Activated CD4-positive, alpha-beta T cell treated with anti-CD3 and anti-CD28 coated beads, Interleukin-2, amount 10 ng/mL, durations not matched to agents 7 days and 5 days (primary cell): ENCODE measurements at regions not wholly inside any gene's neighbourhood (a gene's known extent, or its start where the extent isn't known, plus 50 kb on each side); places are given as distances from the start of the nearest gene placed in this dataset.
"Not testable (repeated sequence)": the region's sequence is repeated elsewhere in the genome, so short reads cannot be mapped to it uniquely, and the experiment has no call there.

Experiments used
- CTCF ChIA-PET: fragments of 350-600 bp; sonication (Branson Sonifier 250); formaldehyde crosslinking; loops from one replicate; lab custom pipeline; 2021; ENCODE audit warnings: antibody characterized with exemption; lab: Charles Lee
- POLR2A ChIA-PET: fragments of 350-600 bp; sonication (Branson Sonifier 250); formaldehyde crosslinking; loops from one replicate; lab custom pipeline; 2021; ENCODE audit warnings: antibody characterized with exemption; lab: Charles Lee
- DNase-seq: peaks from one replicate; pipeline ENCODE4 v3.0.0-alpha.2; 2020
- H3K27ac Mint-ChIP-seq: one replicate; pipeline ENCODE4 v1.8.0; 2021; ENCODE audit warnings: mild to moderate bottlenecking, moderate library complexity, mixed read lengths
- H3K27me3 Mint-ChIP-seq: one replicate; pipeline ENCODE4 v1.8.0; 2021; ENCODE audit warnings: mixed read lengths
- H3K36me3 Mint-ChIP-seq: one replicate; pipeline ENCODE4 v1.8.0; 2021; ENCODE audit warnings: low read depth, mixed read lengths
- H3K4me1 Mint-ChIP-seq: one replicate; pipeline ENCODE4 v1.8.0; 2021; ENCODE audit warnings: mixed read lengths
- H3K4me3 Mint-ChIP-seq: one replicate; pipeline ENCODE4 v1.8.0; 2021; ENCODE audit warnings: mild to moderate bottlenecking, moderate library complexity, mixed read lengths
- H3K9me3 Mint-ChIP-seq: one replicate; pipeline ENCODE4 v1.8.0; 2021; ENCODE audit warnings: mixed read lengths

DNA sequence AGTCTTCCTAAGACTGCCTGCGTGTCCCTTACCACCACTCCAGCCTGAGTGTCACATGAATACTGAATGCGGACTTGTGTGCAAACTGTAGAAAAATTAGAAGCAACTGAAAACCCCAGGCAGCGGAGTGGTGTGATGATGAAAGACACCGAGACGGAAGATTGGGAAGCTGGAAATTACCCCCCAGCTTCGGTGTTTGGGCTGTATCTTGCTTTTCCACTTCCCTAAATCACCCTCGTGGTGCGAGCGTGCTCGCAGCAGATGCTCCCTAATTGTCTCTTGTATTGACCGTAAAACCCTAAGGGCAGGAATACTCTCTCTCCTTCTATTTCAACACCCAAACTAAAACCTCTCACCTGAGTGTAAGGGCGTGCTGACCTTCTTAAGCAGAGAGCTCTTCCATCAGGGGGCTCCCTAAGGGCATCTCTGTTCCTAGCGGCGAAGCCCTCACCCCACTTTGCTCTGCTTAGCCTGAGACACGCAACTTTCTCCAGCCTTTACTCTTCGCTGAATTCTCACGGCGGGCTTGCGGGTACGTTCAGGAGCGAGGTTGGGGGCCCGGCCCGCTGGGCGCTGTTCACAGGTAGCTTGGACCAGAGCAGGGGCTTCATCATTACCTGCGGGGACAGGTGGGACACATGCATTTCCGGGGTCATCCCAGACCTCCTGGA, 62.4 kb downstream of the CRYBB2 start:
- ChIA-PET POLR2A (no interaction called here), CTCF (no interaction called here)
- H3K27ac Mint-ChIP-seq, result no peak overlapping the region
- no peak for DNase-seq
- H3K4me3 Mint-ChIP-seq, result no peak overlapping the region
- H3K27me3 Mint-ChIP-seq, result peaks cover 56% of the 10 kb centered on the region
- peaks cover 3% of the 10 kb centered on the region for H3K4me1 Mint-ChIP-seq
- no peaks in the 10 kb centered on the region for H3K9me3 Mint-ChIP-seq
- peaks cover 3% of the 10 kb centered on the region for H3K36me3 Mint-ChIP-seq

DNA sequence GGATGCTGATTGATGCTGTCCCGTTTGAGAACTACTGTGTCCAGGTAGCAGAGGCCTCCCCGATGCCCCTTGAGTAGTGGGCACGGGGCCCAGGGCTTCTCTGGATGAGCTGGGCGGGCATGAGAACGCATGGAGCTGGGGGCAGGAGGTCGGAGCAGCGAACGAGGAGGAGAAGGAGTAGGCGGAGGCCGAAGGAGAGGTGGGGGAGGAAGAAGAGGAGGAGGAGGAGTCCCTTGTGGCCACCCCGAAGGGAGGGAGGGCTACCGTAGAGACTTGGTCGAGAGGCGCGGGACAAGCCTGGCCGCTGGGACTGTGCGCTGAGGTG, 62.9 kb downstream of the CRYBB2 start:
- Mint-ChIP-seq H3K4me1 (peaks cover 3% of the 10 kb centered on the region), H3K27me3 (peaks cover 56% of the 10 kb centered on the region), H3K9me3 (no peaks in the 10 kb centered on the region), H3K4me3 (no peak overlapping the region), H3K27ac (no peak overlapping the region), H3K36me3 (peaks cover 3% of the 10 kb centered on the region)
- DNase-seq, result no peak
- ChIA-PET POLR2A (no interaction called here), CTCF (no interaction called here)

DNA sequence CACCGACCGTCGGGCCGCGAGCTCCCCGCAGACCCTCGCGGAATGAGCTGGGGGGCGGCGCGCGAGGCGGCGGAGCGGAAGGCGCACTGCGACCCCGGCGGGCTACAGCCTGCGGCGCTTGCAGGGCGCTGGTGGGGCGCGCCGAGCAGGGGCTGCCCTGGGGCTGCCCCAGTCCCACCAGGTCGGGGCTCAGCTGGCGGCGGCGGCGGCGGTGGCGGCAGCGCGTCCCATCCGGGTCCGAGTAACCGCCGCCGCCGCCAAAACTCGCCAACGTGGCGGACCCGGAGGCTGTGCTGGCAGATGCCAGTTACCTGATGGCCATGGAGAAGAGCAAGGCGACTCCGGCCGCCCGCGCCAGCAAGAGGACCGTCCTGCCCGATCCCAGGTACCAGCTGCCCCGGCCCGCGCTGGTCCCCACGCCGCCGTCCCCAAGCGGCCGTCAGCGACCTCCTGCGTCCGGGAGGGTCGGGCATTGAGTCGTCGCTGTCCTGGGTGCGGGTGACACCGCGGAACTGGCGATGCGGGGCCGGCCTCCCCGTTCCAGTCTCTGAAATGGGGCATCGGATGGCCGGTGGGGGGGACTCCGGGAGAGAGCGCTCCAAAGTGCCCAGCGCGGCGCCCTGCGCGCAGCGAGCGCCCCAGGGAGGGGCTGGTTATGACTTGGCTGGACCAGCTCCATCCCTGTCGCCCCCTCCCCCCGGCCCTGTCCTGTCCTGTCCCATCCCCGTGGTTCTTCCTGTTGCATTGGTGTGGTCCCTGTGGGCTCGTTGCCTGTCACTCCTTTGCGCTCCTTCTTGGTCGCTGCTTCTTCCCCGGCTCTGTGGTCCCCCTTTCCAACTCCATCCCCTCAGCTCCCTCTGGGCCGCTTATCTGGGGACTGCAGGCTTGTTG, 63.5 kb downstream of the CRYBB2 start:
- Mint-ChIP-seq H3K36me3 (peaks cover 3% of the 10 kb centered on the region), H3K9me3 (no peaks in the 10 kb centered on the region), H3K27ac (no peak overlapping the region), H3K4me1 (peaks cover 3% of the 10 kb centered on the region), H3K4me3 (no peak overlapping the region), H3K27me3 (peaks cover 56% of the 10 kb centered on the region)
- CTCF ChIA-PET, result interaction anchor here (0.6 kb wide), 1 partner anchor 27 kb away, joined by 7 read pairs; no protein-coding TSS in a partner anchor
- DNase-seq, result no peak
- POLR2A ChIA-PET, result no interaction called here

DNA sequence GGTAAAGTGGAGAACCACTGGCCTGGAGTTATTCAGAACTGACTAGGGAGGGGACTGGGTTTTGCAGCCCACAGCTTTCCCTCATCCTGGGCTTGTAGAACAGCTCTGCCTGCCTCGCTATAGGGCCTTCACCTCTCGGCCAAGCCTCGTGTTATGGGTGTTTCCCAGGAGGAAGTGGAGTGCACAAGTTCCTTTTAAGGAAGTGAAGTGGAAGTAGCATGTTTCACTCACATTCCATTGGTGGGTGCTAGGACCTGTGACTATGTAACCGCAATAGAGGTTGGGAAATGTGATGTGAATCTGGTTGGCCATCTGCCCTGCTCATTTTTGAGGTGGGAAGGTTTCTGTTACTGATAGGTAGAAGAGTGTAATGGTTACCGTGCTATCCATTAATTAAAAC, 69.0 kb downstream of the CRYBB2 start:
- H3K9me3 Mint-ChIP-seq, POLR2A ChIA-PET, H3K4me1 Mint-ChIP-seq, H3K27ac Mint-ChIP-seq, CTCF ChIA-PET, DNase-seq, H3K4me3 Mint-ChIP-seq, H3K36me3 Mint-ChIP-seq: not testable (repeated sequence)
- peaks cover 26% of the 10 kb centered on the region for H3K27me3 Mint-ChIP-seq

DNA sequence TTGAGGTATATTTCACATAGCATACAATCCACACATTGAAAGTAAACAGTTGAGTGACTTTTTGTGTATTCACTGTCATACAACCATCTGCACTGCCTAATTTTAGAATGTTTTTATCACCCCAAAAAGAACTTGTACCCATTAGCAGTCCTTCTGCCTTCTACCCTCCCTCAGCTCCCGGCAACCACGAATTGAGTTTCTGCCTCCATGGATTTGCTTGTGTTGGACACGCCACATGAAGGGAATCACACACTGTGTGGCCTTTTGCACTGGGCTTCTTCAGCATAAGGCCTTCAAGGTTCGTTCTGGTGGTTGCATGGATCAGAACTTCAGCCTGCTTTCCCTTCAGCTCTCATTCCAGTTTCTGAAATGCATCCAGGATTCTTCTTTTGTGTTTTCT, 82.5 kb downstream of the CRYBB2 start:
- H3K4me1 Mint-ChIP-seq, H3K9me3 Mint-ChIP-seq, POLR2A ChIA-PET, H3K4me3 Mint-ChIP-seq, DNase-seq, CTCF ChIA-PET, H3K27ac Mint-ChIP-seq, H3K36me3 Mint-ChIP-seq: not testable (repeated sequence)
- peaks cover 41% of the 10 kb centered on the region for H3K27me3 Mint-ChIP-seq

DNA sequence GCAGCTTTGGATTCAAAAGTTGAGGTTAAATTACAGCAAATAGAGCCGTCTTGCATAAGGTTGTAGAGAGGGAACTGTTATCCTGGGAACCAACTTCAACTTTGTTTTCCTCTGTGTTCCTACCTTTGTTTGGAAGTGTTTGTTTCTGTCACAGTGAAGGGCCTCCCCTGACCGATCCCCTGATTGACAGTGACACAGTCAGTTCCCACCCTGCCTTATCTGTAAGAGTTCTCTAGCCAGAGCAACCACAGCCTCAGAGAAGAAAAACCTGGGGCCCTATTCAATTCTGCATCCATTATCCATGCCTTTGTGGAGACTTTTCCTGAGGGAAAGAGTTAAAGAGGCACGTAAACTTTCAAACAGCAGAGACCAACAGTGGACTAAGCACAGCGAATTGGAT, 90.1 kb downstream of the CRYBB2 start:
- CTCF ChIA-PET, H3K4me1 Mint-ChIP-seq, H3K36me3 Mint-ChIP-seq, H3K4me3 Mint-ChIP-seq, POLR2A ChIA-PET, DNase-seq, H3K9me3 Mint-ChIP-seq, H3K27ac Mint-ChIP-seq: not testable (repeated sequence)
- H3K27me3 Mint-ChIP-seq, result peaks cover 20% of the 10 kb centered on the region

DNA sequence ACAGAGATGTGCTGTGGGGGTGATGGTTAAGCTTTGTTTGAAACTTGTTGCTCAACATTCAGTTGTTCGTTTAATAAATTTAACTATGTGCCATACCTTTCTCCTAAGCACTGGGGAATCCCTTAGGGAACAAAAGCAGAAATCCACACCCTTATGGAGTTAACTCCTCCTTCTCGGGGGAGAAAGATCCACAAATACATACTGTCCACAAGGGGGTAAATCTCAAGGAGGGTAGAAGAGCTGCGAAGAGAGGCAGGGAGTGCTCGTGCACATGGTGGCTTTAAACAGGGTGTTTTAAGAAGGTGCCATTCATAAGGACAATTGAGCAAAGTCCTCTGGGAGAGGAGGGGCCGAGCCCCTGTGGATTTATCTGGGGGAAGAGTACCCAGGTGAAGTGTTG, 92.5 kb downstream of the CRYBB2 start:
- CTCF ChIA-PET, result not testable (repeated sequence)

DNA sequence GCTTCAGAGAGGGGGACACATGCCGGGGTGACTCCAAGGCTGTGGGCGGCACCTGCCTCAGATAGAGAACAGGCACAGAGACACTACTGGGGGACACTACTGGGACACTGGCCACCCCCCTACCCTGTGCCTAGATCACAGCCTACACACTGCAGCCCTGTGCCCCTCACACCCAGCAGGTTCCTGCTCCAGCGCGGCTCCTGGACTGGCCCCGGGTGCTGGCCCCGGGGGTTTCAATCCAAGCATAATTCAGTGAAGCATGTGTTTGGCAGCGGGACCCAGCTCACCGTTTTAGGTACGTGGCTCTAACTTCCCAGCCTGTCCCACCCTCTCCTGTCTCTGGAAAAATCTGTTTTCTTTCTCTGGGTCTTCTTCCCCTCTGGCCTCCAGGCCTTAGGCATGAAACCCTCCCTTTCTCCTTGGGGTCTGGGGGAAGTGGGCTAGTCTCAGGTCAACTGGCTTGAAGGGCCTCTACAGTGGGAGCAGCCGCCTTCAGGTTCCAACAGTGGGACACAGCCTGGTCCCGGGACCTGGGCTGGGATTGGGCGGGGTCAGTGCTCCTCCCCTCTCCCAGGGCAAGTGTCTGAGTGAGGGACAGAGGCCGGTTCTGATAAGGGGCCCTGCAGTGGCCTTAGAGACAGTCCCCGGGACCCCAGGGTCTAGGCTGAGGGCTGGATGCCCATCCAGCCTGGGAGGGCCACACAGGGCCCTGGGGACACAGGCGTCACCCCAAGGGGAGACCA, 98.8 kb downstream of the CRYBB2 start:
- ChIA-PET CTCF (no interaction called here), POLR2A (no interaction called here)
- no peak overlapping the region for H3K4me3 Mint-ChIP-seq
- no peaks in the 10 kb centered on the region for H3K36me3 Mint-ChIP-seq
- no peak for DNase-seq
- no peaks in the 10 kb centered on the region for H3K27me3 Mint-ChIP-seq
- H3K9me3 Mint-ChIP-seq, result no peaks in the 10 kb centered on the region
- no peak overlapping the region for H3K27ac Mint-ChIP-seq
- H3K4me1 Mint-ChIP-seq, result no peaks in the 10 kb centered on the region

More for the DNA sequence above, 92.5 kb downstream of the CRYBB2 start:
- H3K27me3 Mint-ChIP-seq, result peaks cover 14% of the 10 kb centered on the region
- H3K9me3 Mint-ChIP-seq, H3K4me3 Mint-ChIP-seq, POLR2A ChIA-PET, DNase-seq, H3K36me3 Mint-ChIP-seq, H3K4me1 Mint-ChIP-seq, H3K27ac Mint-ChIP-seq: not testable (repeated sequence)

DNA sequence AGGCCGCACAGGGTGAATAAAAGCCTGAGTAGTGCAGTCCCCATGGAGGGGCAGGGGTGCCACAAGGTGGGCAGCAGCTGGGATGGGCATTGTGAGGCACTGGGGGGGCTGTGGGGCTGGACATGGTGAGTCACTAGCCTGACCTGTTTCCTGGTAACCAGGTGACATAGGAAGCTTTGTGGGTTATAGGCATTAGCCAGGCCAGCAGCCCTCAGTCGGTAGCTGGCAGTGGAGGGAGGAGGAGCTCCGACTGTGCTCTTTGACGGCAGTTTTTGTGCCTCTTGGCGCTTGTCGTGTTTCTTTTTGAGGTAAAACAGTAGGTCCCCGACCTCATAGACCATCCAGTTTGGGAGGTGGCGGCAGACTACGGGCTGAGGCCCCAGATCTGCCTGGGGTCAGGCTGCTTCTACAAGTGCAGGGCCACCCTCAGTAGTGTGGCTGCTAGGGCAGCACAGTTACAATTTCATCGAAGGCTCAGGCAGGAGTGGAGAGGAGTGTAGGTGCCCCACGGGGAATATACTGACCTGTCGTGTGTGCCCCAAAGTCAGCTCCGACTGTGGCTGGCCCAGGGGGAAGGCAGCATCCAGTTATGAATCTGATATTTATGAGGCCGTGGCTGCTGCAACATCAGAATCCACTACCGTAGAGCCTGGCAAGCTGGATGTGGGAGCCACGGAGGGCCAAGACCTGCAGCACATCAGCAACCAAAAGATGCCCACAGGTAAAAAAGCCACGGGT, 107.7 kb downstream of the CRYBB2 start:
- CTCF ChIA-PET, result interaction anchor here (0.6 kb wide), 1 partner anchor 10 kb away, joined by 5 read pairs; no protein-coding TSS in a partner anchor
- no peak for DNase-seq
- Mint-ChIP-seq H3K27me3 (no peaks in the 10 kb centered on the region), H3K36me3 (no peaks in the 10 kb centered on the region), H3K4me3 (no peak overlapping the region), H3K4me1 (no peaks in the 10 kb centered on the region), H3K27ac (no peak overlapping the region), H3K9me3 (no peaks in the 10 kb centered on the region)
- POLR2A ChIA-PET, result no interaction called here

DNA sequence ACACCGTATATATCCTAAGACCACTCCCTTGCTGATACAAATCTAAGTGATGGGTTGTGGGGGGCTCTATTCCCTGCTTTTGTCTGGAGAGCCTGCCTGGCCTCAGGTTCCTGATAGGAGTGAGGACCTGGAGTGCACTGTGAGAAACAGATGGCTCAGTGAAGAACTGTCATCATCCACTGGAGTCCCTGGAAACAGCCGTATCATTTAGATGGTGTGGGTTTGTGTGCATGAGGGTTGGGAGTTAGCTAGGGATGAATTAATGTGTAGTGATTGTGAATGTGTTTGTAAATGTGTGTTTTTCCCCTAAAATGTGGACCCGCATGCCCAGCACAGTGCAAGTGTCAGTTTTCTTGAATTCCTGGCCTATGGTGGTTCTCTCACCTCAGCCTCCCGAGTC, 111.6 kb downstream of the CRYBB2 start:
- no peaks in the 10 kb centered on the region for H3K27me3 Mint-ChIP-seq
- no peaks in the 10 kb centered on the region for H3K36me3 Mint-ChIP-seq
- no peaks in the 10 kb centered on the region for H3K9me3 Mint-ChIP-seq
- peaks cover 2% of the 10 kb centered on the region for H3K4me1 Mint-ChIP-seq
- ChIA-PET CTCF (no interaction called here), POLR2A (no interaction called here)
- DNase-seq, result no peak
- no peak overlapping the region for H3K27ac Mint-ChIP-seq
- H3K4me3 Mint-ChIP-seq, result no peak overlapping the region

DNA sequence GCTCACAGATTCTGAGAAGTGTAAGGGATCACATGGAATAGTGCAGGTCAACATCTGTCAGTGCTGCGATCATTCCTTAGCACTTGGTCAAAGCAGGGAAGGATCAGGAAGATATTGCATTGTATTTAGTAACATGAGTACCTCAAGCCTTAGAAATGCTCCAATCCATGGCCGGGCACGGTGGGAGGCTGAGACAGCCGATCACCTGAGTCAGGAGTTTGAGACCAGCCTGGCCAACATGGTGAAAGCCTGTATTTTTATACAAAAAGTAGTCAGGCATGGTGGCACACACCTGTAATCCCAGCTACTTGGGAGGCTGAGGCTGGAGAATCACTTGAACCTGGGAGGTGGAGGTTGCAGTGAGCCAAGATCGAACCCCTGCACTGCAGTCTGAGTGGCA, 112.5 kb downstream of the CRYBB2 start:
- H3K4me3 Mint-ChIP-seq, H3K27me3 Mint-ChIP-seq, H3K27ac Mint-ChIP-seq, CTCF ChIA-PET, DNase-seq, H3K9me3 Mint-ChIP-seq, H3K36me3 Mint-ChIP-seq, H3K4me1 Mint-ChIP-seq, POLR2A ChIA-PET: not testable (repeated sequence)

DNA sequence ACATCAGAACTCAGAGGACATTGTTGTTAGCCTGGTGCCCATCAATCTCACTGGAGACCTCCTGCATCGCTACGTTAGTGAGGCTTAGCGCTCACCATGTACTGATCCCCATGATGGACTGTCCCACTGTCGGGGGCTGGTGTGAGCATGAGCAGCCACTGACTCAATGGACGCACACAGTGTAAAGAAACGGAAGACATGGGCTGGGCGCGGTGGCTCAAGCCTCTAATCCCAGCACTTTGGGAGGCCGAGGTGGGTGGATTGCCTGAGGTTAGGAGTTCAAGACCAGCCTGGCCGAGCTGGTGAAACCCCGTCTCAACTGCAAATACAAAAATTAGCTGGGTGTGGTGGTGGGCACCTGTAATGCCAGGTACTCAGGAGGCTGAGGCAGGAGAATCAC, 112.9 kb downstream of the CRYBB2 start:
- Mint-ChIP-seq H3K27me3 (no peaks in the 10 kb centered on the region), H3K4me3 (no peak overlapping the region), H3K36me3 (no peaks in the 10 kb centered on the region), H3K27ac (no peak overlapping the region), H3K4me1 (peaks cover 2% of the 10 kb centered on the region), H3K9me3 (no peaks in the 10 kb centered on the region)
- no peak for DNase-seq
- POLR2A ChIA-PET, result no interaction called here
- CTCF ChIA-PET, result no interaction called here
